Smooth muscle cell (in vitro differentiated cells): ENCODE measurements at regions not wholly inside any gene's neighbourhood (a gene's known extent, or its start where the extent isn't known, plus 50 kb on each side); places are given as distances from the start of the nearest gene placed in this dataset.

Experiments
- DNase-seq: peaks from one replicate; lab custom pipeline; 2025; ENCODE audit not compliant: unreplicated experiment; lab: John Stamatoyannopoulos, UW
- H2AFZ ChIP-seq: fragments of 200-600 bp; sonication (generic); 2 replicates; pipeline ENCODE4 v1.6.0; 2016; ENCODE audit warnings: antibody characterized with exemption, low read depth, mild to moderate bottlenecking
- H3F3A ChIP-seq: fragments of 200-600 bp; sonication (generic); 2 replicates; pipeline ENCODE4 v1.6.0; 2017; ENCODE audit warnings: antibody characterized with exemption, low read depth
- H3K27ac ChIP-seq: fragments of 200-600 bp; sonication (generic); 2 replicates; pipeline ENCODE4 v1.5.1; 2016; ENCODE audit warnings: low read depth, mild to moderate bottlenecking
- H3K27me3 ChIP-seq: fragments of 200-600 bp; sonication (generic); 2 replicates; pipeline ENCODE4 v1.6.1; 2016; ENCODE audit warnings: low read depth, mild to moderate bottlenecking
- H3K36me3 ChIP-seq: fragments of 200-600 bp; sonication (generic); 2 replicates; pipeline ENCODE4 v1.5.1; 2016; ENCODE audit warnings: low read depth
- H3K4me1 ChIP-seq: fragments of 200-600 bp; sonication (generic); 2 replicates; pipeline ENCODE4 v1.5.1; 2016; ENCODE audit warnings: low read depth
- H3K4me2 ChIP-seq: fragments of 200-600 bp; sonication (generic); 2 replicates; pipeline ENCODE4 v1.6.0; 2016; ENCODE audit warnings: mild to moderate bottlenecking
- H3K4me3 ChIP-seq: fragments of 200-600 bp; sonication (generic); 2 replicates; pipeline ENCODE4 v1.5.1; 2016; ENCODE audit warnings: mild to moderate bottlenecking
- H3K79me2 ChIP-seq: fragments of 200-600 bp; sonication (generic); 2 replicates; pipeline ENCODE4 v1.6.0; 2016; ENCODE audit warnings: low read depth, mild to moderate bottlenecking
- H3K9ac ChIP-seq: fragments of 200-600 bp; sonication (generic); 2 replicates; pipeline ENCODE4 v1.6.0; 2016; ENCODE audit warnings: low read depth
- H3K9me3 ChIP-seq: fragments of 200-600 bp; sonication (generic); replicated peaks from 2 replicates; pipeline ENCODE4 v1.5.1; 2016; ENCODE audit warnings: low read depth
- H4K20me1 ChIP-seq: fragments of 200-600 bp; sonication (generic); 2 replicates; pipeline ENCODE4 v1.6.0; 2016; ENCODE audit warnings: low read depth
- CTCF ChIP-seq: fragments of 200-600 bp; sonication (generic); IDR thresholded peaks from 2 replicates; pipeline ENCODE4 v1.5.1; 2017; ENCODE audit warnings: borderline replicate concordance, mild to moderate bottlenecking, antibody characterized with exemption; ENCODE audit not compliant: insufficient read depth, poor library complexity, severe bottlenecking
- WGBS: methylation state at CpG from one replicate; pipeline ENCODE4 v1.1.7; 2016; ENCODE audit warnings: low lambda C conversion rate; 5-methylcytosine and 5-hydroxymethylcytosine counted together

GRCh38 chr11:95516786-95517185 is 272.8 kb downstream of the FAM76B start:
- peak overlapping the region; percentile 99 for H3K27ac ChIP-seq
- H4K20me1 ChIP-seq, result no peaks in the 10 kb centered on the region
- H3K9me3 ChIP-seq, result no peaks in the 10 kb centered on the region
- no peak overlapping the region for H2AFZ ChIP-seq
- no peaks in the 10 kb centered on the region for H3K36me3 ChIP-seq
- no peaks in the 10 kb centered on the region for H3K27me3 ChIP-seq
- peaks cover 29% of the 10 kb centered on the region for H3F3A ChIP-seq
- no peaks in the 10 kb centered on the region for H3K79me2 ChIP-seq
- no peak for TF ChIP-seq CTCF
- H3K4me1 ChIP-seq, result peaks cover 48% of the 10 kb centered on the region
- peak overlapping the region; percentile 54 for H3K4me2 ChIP-seq
- H3K9ac ChIP-seq, result no peak overlapping the region
- H3K4me3 ChIP-seq, result no peak overlapping the region
- DNase-seq, result no peak
- WGBS, result 3% methylated on average over 2 of the region's 2 CpGs

- no peak for TF ChIP-seq CTCF
- H3K27ac ChIP-seq, result peak overlapping the region; percentile 99
- peaks cover 27% of the 10 kb centered on the region for H3F3A ChIP-seq
- no peaks in the 10 kb centered on the region for H4K20me1 ChIP-seq
- no peaks in the 10 kb centered on the region for H3K27me3 ChIP-seq
- no peak overlapping the region for H3K4me3 ChIP-seq
- 33% methylated on average over 2 of the region's 2 CpGs for WGBS
- peaks cover 47% of the 10 kb centered on the region for H3K4me1 ChIP-seq
- H3K4me2 ChIP-seq, result peak overlapping the region; percentile 54
- no peak overlapping the region for H3K9ac ChIP-seq
- H3K79me2 ChIP-seq, result no peaks in the 10 kb centered on the region
- no peak overlapping the region for H2AFZ ChIP-seq
- H3K9me3 ChIP-seq, result no peaks in the 10 kb centered on the region
- H3K36me3 ChIP-seq, result no peaks in the 10 kb centered on the region
- no peak for DNase-seq
Measured at GRCh38 chr11:95516175-95516574, 273.4 kb downstream of the FAM76B start.

GRCh38 chr11:95515371-95515770 is 274.2 kb downstream of the FAM76B start:
- peak overlapping the region; percentile 13 for H3K4me2 ChIP-seq
- H3K4me1 ChIP-seq, result peaks cover 43% of the 10 kb centered on the region
- no peaks in the 10 kb centered on the region for H3K27me3 ChIP-seq
- no peak overlapping the region for H2AFZ ChIP-seq
- H3K27ac ChIP-seq, result peak overlapping the region; percentile 99
- H3F3A ChIP-seq, result peaks cover 21% of the 10 kb centered on the region
- no peaks in the 10 kb centered on the region for H3K36me3 ChIP-seq
- H3K9ac ChIP-seq, result no peak overlapping the region
- DNase-seq, result no peak
- H4K20me1 ChIP-seq, result no peaks in the 10 kb centered on the region
- no peaks in the 10 kb centered on the region for H3K79me2 ChIP-seq
- TF ChIP-seq CTCF, result no peak
- no peak overlapping the region for H3K4me3 ChIP-seq
- 91% methylated on average over 2 of the region's 2 CpGs for WGBS
- H3K9me3 ChIP-seq, result no peaks in the 10 kb centered on the region

DNA sequence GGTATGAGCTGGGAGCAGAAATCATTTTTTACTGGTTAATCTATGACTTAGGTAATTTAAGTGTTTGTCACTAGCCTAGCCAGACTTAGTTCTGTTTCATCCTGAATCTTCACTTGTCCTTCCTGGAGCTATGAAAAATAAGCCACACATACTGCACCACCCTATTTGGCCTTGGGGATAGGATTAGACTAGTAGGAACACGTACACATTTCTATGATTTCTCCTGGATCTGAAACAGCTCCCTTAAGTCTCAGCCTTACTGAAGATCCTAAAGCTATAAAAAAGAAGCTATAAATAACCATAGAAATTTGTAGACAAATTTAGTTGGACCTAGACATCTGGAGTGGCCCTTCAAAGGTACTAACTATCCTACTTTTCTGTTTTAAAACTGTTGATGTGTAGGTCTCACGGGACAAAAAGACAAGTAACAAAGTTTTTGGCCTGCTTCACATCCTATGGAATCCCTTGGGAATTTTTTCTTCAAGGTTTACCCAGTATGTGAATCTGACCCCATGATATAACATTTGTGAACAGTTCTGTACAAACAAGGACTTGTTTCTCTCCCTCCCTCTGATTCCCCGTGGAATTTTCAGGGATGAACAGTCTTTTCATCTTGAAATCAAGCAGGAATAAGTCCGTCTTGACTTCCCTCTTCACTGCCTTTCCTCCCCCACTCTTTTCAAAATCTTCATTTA is 275.0 kb downstream of the FAM76B start:
- peak overlapping the region; percentile 64 for H2AFZ ChIP-seq
- H3K4me1 ChIP-seq, result peaks cover 43% of the 10 kb centered on the region
- no peaks in the 10 kb centered on the region for H3K27me3 ChIP-seq
- peak overlapping the region; percentile 99 for H3K27ac ChIP-seq
- no peak overlapping the region for H3K4me3 ChIP-seq
- TF ChIP-seq CTCF, result no peak
- DNase-seq, result no peak
- H3F3A ChIP-seq, result peaks cover 21% of the 10 kb centered on the region
- H3K79me2 ChIP-seq, result no peaks in the 10 kb centered on the region
- no peak overlapping the region for H3K9ac ChIP-seq
- no peaks in the 10 kb centered on the region for H4K20me1 ChIP-seq
- H3K36me3 ChIP-seq, result no peaks in the 10 kb centered on the region
- no peaks in the 10 kb centered on the region for H3K9me3 ChIP-seq
- peak overlapping the region; percentile 76 for H3K4me2 ChIP-seq
- 49% methylated on average over 4 of the region's 4 CpGs for WGBS
